ENCODE measurements at regions not wholly inside any gene's neighbourhood (a gene's known extent, or its start where the extent isn't known, plus 50 kb on each side); places are given as distances from the start of the nearest gene placed in this dataset.

- TF ChIP-seq CTCF (conservative IDR thresholded peaks at IDR 0.05) (no peak), EZH2 (IDR thresholded peaks at IDR 0.05; ENCODE audit: low read depth) (no peak)
Measured at GRCh38 chr13:37475966-37476365, 122.6 kb downstream of the POSTN start.
